Effector memory CD8-positive, alpha-beta T cell (primary cell): ENCODE measurements at regions not wholly inside any gene's neighbourhood (a gene's known extent, or its start where the extent isn't known, plus 50 kb on each side); places are given as distances from the start of the nearest gene placed in this dataset.
"Not testable (repeated sequence)": the region's sequence is repeated elsewhere in the genome, so short reads cannot be mapped to it uniquely, and the experiment has no call there.

ENCODE experiments used
- ATAC-seq: fragments of 150-1000 bp; cut with Tn5 transposase; replicated peaks from 2 replicates; pipeline ENCODE4 v1.10.0; 2021; ENCODE audit warnings: mild to moderate bottlenecking, moderate library complexity
- DNase-seq, 3 experiments: peaks; one replicate each; pipeline ENCODE4 v3.0.0; 2021
- H3K27ac Mint-ChIP-seq, 2 donors: one replicate each; pipeline ENCODE4 v1.8.0; 2022; ENCODE audit warnings: mild to moderate bottlenecking in 2 of 2, mixed read lengths in 2 of 2, moderate library complexity in 2 of 2
- H3K27me3 Mint-ChIP-seq, 2 donors: one replicate each; pipeline ENCODE4 v1.8.0; 2022; ENCODE audit warnings: mixed read lengths in 2 of 2
- H3K36me3 Mint-ChIP-seq: one replicate; pipeline ENCODE4 v1.8.0; 2022; ENCODE audit warnings: mild to moderate bottlenecking, moderate library complexity, mixed read lengths; ENCODE audit not compliant: insufficient read depth
- H3K4me1 Mint-ChIP-seq, 2 donors: one replicate each; pipeline ENCODE4 v1.8.0; 2022; ENCODE audit warnings: low read depth in 2 of 2, mixed read lengths in 2 of 2
- H3K4me3 Mint-ChIP-seq, 2 donors: one replicate each; pipeline ENCODE4 v1.8.0; 2022; ENCODE audit warnings: mild to moderate bottlenecking in 2 of 2, mixed read lengths in 2 of 2, moderate library complexity in 2 of 2
- H3K9me3 Mint-ChIP-seq, 2 donors: one replicate each; pipeline ENCODE4 v1.8.0; 2022; ENCODE audit warnings: mixed read lengths in 2 of 2

GRCh38 chr5:96315431-96315830 lies 117.6 kb downstream of the PCSK1 start:
- ATAC-seq = no peak
- Mint-ChIP-seq H3K4me1 (no peaks in the 10 kb centered on the region), H3K4me3 (no peak overlapping the region), H3K36me3 (no peaks in the 10 kb centered on the region), H3K27me3 (peaks cover 8 to 22% of the 10 kb centered on the region in 2 donors), H3K27ac (no peak overlapping the region), H3K9me3 (peaks cover 3 to 7% of the 10 kb centered on the region in 2 donors)
- DNase-seq = no peak

GRCh38 chr5:96312383-96312782 lies 120.7 kb downstream of the PCSK1 start:
- no peaks in the 10 kb centered on the region for H3K36me3 Mint-ChIP-seq
- peaks cover 18 to 22% of the 10 kb centered on the region in 2 donors for H3K27me3 Mint-ChIP-seq
- no peak overlapping the region for H3K4me3 Mint-ChIP-seq
- no peak for DNase-seq
- H3K4me1 Mint-ChIP-seq = no peaks in the 10 kb centered on the region
- H3K9me3 Mint-ChIP-seq = peaks cover 3 to 7% of the 10 kb centered on the region in 2 donors
- no peak overlapping the region for H3K27ac Mint-ChIP-seq
- ATAC-seq = no peak

- not testable (repeated sequence) for H3K36me3 Mint-ChIP-seq, H3K4me1 Mint-ChIP-seq, H3K4me3 Mint-ChIP-seq, DNase-seq, H3K27ac Mint-ChIP-seq, ATAC-seq, H3K9me3 Mint-ChIP-seq
- H3K27me3 Mint-ChIP-seq = peaks cover 3 to 12% of the 10 kb centered on the region in 2 donors
These were observed 126.0 kb downstream of the PCSK1 start for GRCh38 chr5:96307047-96307446.

GRCh38 chr5:96302174-96302738 lies 130.8 kb downstream of the PCSK1 start:
- H3K4me3 Mint-ChIP-seq = no peak overlapping the region
- no peak for ATAC-seq
- peaks cover 0 to 5% of the 10 kb centered on the region in 2 donors for H3K9me3 Mint-ChIP-seq
- no peaks in the 10 kb centered on the region for H3K4me1 Mint-ChIP-seq
- DNase-seq = no peak
- no peak overlapping the region for H3K27ac Mint-ChIP-seq
- H3K36me3 Mint-ChIP-seq = no peaks in the 10 kb centered on the region
- H3K27me3 Mint-ChIP-seq = no peaks in the 10 kb centered on the region

GRCh38 chr5:96300976-96301375 lies 132.1 kb downstream of the PCSK1 start:
- no peak overlapping the region for H3K4me3 Mint-ChIP-seq
- H3K4me1 Mint-ChIP-seq = no peaks in the 10 kb centered on the region
- ATAC-seq (no peak), DNase-seq (no peak)
- peaks cover 0 to 5% of the 10 kb centered on the region in 2 donors for H3K9me3 Mint-ChIP-seq
- no peak overlapping the region for H3K27ac Mint-ChIP-seq
- H3K36me3 Mint-ChIP-seq = no peaks in the 10 kb centered on the region
- no peaks in the 10 kb centered on the region for H3K27me3 Mint-ChIP-seq

- no peak overlapping the region for H3K4me3 Mint-ChIP-seq
- H3K4me1 Mint-ChIP-seq = no peaks in the 10 kb centered on the region
- no peak overlapping the region for H3K27ac Mint-ChIP-seq
- H3K9me3 Mint-ChIP-seq = peaks cover 0 to 5% of the 10 kb centered on the region in 2 donors
- no peak for ATAC-seq
- H3K27me3 Mint-ChIP-seq = peaks cover 5 to 6% of the 10 kb centered on the region in 2 donors
- H3K36me3 Mint-ChIP-seq = no peaks in the 10 kb centered on the region
- no peak for DNase-seq
These were observed 135.2 kb downstream of the PCSK1 start for GRCh38 chr5:96297867-96298266.

GRCh38 chr5:96297290-96297689 lies 135.8 kb downstream of the PCSK1 start:
- peaks cover 0 to 2% of the 10 kb centered on the region in 2 donors for H3K9me3 Mint-ChIP-seq

GRCh38 chr5:96294884-96295202 lies 138.2 kb downstream of the PCSK1 start:
- Mint-ChIP-seq H3K27me3 (peaks cover 12 to 14% of the 10 kb centered on the region in 2 donors), H3K9me3 (peaks cover 0 to 2% of the 10 kb centered on the region in 2 donors), H3K4me1 (no peaks in the 10 kb centered on the region), H3K27ac (no peak overlapping the region), H3K4me3 (no peak overlapping the region), H3K36me3 (no peaks in the 10 kb centered on the region)
- DNase-seq (no peak), ATAC-seq (no peak)

More at GRCh38 chr5:96297290-96297689, 135.8 kb downstream of the PCSK1 start:
- Mint-ChIP-seq H3K4me1 (no peaks in the 10 kb centered on the region), H3K27ac (no peak overlapping the region), H3K4me3 (no peak overlapping the region), H3K36me3 (no peaks in the 10 kb centered on the region), H3K27me3 (peaks cover 11 to 12% of the 10 kb centered on the region in 2 donors)
- ATAC-seq (no peak), DNase-seq (no peak)

GRCh38 chr5:96293966-96294883 lies 138.8 kb downstream of the PCSK1 start:
- Mint-ChIP-seq H3K4me1 (no peaks in the 10 kb centered on the region), H3K4me3 (no peak overlapping the region), H3K27me3 (peaks cover 14 to 16% of the 10 kb centered on the region in 2 donors), H3K36me3 (no peaks in the 10 kb centered on the region), H3K27ac (no peak overlapping the region), H3K9me3 (peaks cover 0 to 2% of the 10 kb centered on the region in 2 donors)
- ATAC-seq = no peak
- no peak for DNase-seq

- no peak overlapping the region for H3K4me3 Mint-ChIP-seq
- no peaks in the 10 kb centered on the region for H3K36me3 Mint-ChIP-seq
- no peak for ATAC-seq
- H3K27me3 Mint-ChIP-seq = peaks cover 14 to 17% of the 10 kb centered on the region in 2 donors
- no peaks in the 10 kb centered on the region for H3K9me3 Mint-ChIP-seq
- H3K27ac Mint-ChIP-seq = no peak overlapping the region
- H3K4me1 Mint-ChIP-seq = no peaks in the 10 kb centered on the region
- no peak for DNase-seq
These were observed 140.3 kb downstream of the PCSK1 start for GRCh38 chr5:96292582-96293247.

- not testable (repeated sequence) for H3K9me3 Mint-ChIP-seq, DNase-seq, H3K4me3 Mint-ChIP-seq, H3K36me3 Mint-ChIP-seq, H3K27ac Mint-ChIP-seq, ATAC-seq, H3K4me1 Mint-ChIP-seq
- peaks cover 14 to 17% of the 10 kb centered on the region in 2 donors for H3K27me3 Mint-ChIP-seq
These were observed 143.8 kb downstream of the PCSK1 start for GRCh38 chr5:96289287-96289686.

- no peak overlapping the region for H3K4me3 Mint-ChIP-seq
- no peaks in the 10 kb centered on the region for H3K9me3 Mint-ChIP-seq
- H3K4me1 Mint-ChIP-seq = no peaks in the 10 kb centered on the region
- no peak overlapping the region for H3K27ac Mint-ChIP-seq
- H3K27me3 Mint-ChIP-seq = peaks cover 17 to 19% of the 10 kb centered on the region in 2 donors
- no peaks in the 10 kb centered on the region for H3K36me3 Mint-ChIP-seq
- ATAC-seq (no peak), DNase-seq (no peak)
These were observed 144.2 kb downstream of the PCSK1 start for GRCh38 chr5:96288845-96289185.

- Mint-ChIP-seq H3K4me1 (no peaks in the 10 kb centered on the region), H3K4me3 (no peak overlapping the region), H3K27ac (no peak overlapping the region), H3K27me3 (peaks cover 16 to 21% of the 10 kb centered on the region in 2 donors), H3K9me3 (no peaks in the 10 kb centered on the region), H3K36me3 (no peaks in the 10 kb centered on the region)
- DNase-seq (no peak), ATAC-seq (no peak)
These were observed 144.7 kb downstream of the PCSK1 start for GRCh38 chr5:96288166-96288844.
